HG03378 (cell line): ENCODE measurements at regions not wholly inside any gene's neighbourhood (a gene's known extent, or its start where the extent isn't known, plus 50 kb on each side); places are given as distances from the start of the nearest gene placed in this dataset.

Experiments
- ATAC-seq: cut with Tn5 transposase; IDR thresholded peaks from one replicate; pipeline ENCODE4 v1.9.1; 2021; ENCODE audit warnings: mild to moderate bottlenecking, moderate library complexity; ENCODE audit not compliant: unreplicated experiment

- ATAC-seq, result no peak
Observed at GRCh38 chr20:57071954-57072583, 194.4 kb downstream of the BMP7 start.

GRCh38 chr20:57073402-57073801, 193.0 kb downstream of the BMP7 start:
- no peak for ATAC-seq

- ATAC-seq, result no peak
Observed at GRCh38 chr20:57074386-57074785, 192.1 kb downstream of the BMP7 start.

GRCh38 chr20:57075181-57075580, 191.3 kb downstream of the BMP7 start:
- no peak for ATAC-seq

GRCh38 chr20:57075603-57076002, 190.8 kb downstream of the BMP7 start:
- no peak for ATAC-seq

- ATAC-seq, result no peak
Observed at GRCh38 chr20:57076152-57076652, 190.2 kb downstream of the BMP7 start.

- no peak for ATAC-seq
Observed at GRCh38 chr20:57076951-57077350, 189.5 kb downstream of the BMP7 start.

GRCh38 chr20:57078116-57078515, 188.3 kb downstream of the BMP7 start:
- ATAC-seq, result no peak

GRCh38 chr20:57079031-57080005, 187.1 kb downstream of the BMP7 start:
- no peak for ATAC-seq

- no peak for ATAC-seq
Observed at GRCh38 chr20:57080796-57081195, 185.6 kb downstream of the BMP7 start.

GRCh38 chr20:57082357-57082945, 184.0 kb downstream of the BMP7 start:
- ATAC-seq, result no peak

- ATAC-seq, result no peak
Observed at GRCh38 chr20:57083072-57083471, 183.4 kb downstream of the BMP7 start.

- no peak for ATAC-seq
Observed at GRCh38 chr20:57086066-57086465, 180.4 kb downstream of the BMP7 start.

GRCh38 chr20:57087102-57087501, 179.3 kb downstream of the BMP7 start:
- no peak for ATAC-seq

GRCh38 chr20:57087705-57088104, 178.7 kb downstream of the BMP7 start:
- ATAC-seq, result no peak

- ATAC-seq, result no peak
Observed at GRCh38 chr20:57088436-57088835, 178.0 kb downstream of the BMP7 start.

- peak; percentile 52 for ATAC-seq
Observed at GRCh38 chr20:57089699-57090144, 176.7 kb downstream of the BMP7 start.

- no peak for ATAC-seq
Observed at GRCh38 chr20:57090590-57091560, 175.6 kb downstream of the BMP7 start.

GRCh38 chr20:57091748-57092111, 174.7 kb downstream of the BMP7 start:
- no peak for ATAC-seq

GRCh38 chr20:57092112-57092899, 174.1 kb downstream of the BMP7 start:
- ATAC-seq, result no peak
